Lower lobe of right lung (tissue), 2 donors: ENCODE measurements at regions not wholly inside any gene's neighbourhood (a gene's known extent, or its start where the extent isn't known, plus 50 kb on each side); places are given as distances from the start of the nearest gene placed in this dataset.
A peak's percentile ranks its signal among the peaks of the same experiment; 100 is the strongest.

Experiments
- ATAC-seq, 2 donors: fragments of 200-7000 bp; cut with Tn5 transposase; one replicate each; pipeline ENCODE4 v1.9.1; 2020 to 2022; ENCODE audit warnings: mild to moderate bottlenecking in 2 of 2, moderate library complexity in 2 of 2
- DNase-seq: peaks from one replicate; pipeline ENCODE4 v3.0.0-alpha.2; 2020
- H3K27ac ChIP-seq: fragments of 200-600 bp; one replicate; pipeline ENCODE4 v1.8.0; 2022
- H3K27me3 ChIP-seq: fragments of 200-600 bp; one replicate; pipeline ENCODE4 v1.8.0; 2022; ENCODE audit warnings: low read depth
- H3K36me3 ChIP-seq: fragments of 200-600 bp; one replicate; pipeline ENCODE4 v1.8.0; 2022; ENCODE audit warnings: mild to moderate bottlenecking
- H3K4me1 ChIP-seq: fragments of 200-600 bp; one replicate; pipeline ENCODE4 v1.8.0; 2022
- H3K4me3 ChIP-seq: fragments of 200-600 bp; one replicate; pipeline ENCODE4 v1.8.0; 2022; ENCODE audit warnings: mild to moderate bottlenecking
- H3K9me3 ChIP-seq: fragments of 200-600 bp; one replicate; pipeline ENCODE4 v1.8.0; 2022
- intact Hi-C: fragments of 100-400 bp; cut with DNase I; formaldehyde crosslinking; loops from one replicate; pipeline ENCODE4 v1.11.0; 2022
- TF ChIP-seq, protein P1 (sequence below): fragments of 200-600 bp; IDR thresholded peaks from one replicate; pipeline ENCODE4 v1.8.0; 2022; ENCODE audit warnings: antibody characterized with exemption, mild to moderate bottlenecking
- donor health status: DM: no; HTN: yes; CAD: no; lungs with severe emphysema.

DNA sequence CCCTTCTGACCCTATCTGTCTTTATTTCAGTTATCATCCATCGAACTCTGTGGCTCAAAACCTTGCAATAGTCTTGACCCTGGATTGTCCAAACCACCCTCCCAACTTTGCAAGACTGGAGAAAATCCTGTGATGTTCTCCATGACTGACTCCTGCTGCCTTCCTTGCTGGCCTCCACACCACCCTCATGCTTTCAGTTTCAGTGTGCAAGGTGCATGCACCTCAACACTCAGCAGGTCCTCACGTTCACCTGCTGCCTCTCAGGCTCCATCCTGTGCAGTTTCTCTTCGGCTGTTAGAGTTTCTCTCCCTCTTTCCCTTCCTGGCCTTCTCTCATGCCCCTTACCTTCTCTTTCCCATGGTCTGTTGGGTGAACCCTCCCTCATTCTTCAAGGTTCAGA lies 59.4 kb upstream of the ASIC2 start:
- no peaks in the 10 kb centered on the region for H3K36me3 ChIP-seq
- H3K27ac ChIP-seq = no peak overlapping the region
- no peak for DNase-seq
- TF ChIP-seq, protein P1, sequence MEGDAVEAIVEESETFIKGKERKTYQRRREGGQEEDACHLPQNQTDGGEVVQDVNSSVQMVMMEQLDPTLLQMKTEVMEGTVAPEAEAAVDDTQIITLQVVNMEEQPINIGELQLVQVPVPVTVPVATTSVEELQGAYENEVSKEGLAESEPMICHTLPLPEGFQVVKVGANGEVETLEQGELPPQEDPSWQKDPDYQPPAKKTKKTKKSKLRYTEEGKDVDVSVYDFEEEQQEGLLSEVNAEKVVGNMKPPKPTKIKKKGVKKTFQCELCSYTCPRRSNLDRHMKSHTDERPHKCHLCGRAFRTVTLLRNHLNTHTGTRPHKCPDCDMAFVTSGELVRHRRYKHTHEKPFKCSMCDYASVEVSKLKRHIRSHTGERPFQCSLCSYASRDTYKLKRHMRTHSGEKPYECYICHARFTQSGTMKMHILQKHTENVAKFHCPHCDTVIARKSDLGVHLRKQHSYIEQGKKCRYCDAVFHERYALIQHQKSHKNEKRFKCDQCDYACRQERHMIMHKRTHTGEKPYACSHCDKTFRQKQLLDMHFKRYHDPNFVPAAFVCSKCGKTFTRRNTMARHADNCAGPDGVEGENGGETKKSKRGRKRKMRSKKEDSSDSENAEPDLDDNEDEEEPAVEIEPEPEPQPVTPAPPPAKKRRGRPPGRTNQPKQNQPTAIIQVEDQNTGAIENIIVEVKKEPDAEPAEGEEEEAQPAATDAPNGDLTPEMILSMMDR = no peak
- no peaks in the 10 kb centered on the region for H3K4me1 ChIP-seq
- intact Hi-C loops = no loop called here
- no peaks in the 10 kb centered on the region for H3K27me3 ChIP-seq
- no peak for ATAC-seq
- no peak overlapping the region for H3K4me3 ChIP-seq
- H3K9me3 ChIP-seq = no peaks in the 10 kb centered on the region

DNA sequence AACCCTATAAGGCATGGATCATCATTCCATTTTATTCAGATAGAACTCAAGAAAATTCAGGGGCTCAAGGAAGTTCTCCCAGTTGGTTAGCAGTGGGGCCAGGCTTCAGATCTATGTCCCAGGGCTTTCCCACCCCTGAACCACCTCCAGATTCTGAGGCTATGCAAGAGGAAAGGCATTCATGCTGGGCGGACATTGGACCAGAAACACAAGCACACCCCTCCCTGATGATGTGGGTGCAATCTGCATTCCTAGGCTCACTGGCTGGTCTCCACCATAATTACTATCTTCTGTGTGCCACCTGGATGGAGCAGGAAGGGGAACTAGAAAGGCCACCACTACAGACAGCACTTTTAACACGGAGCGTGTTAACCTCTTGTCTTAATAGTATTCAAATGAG lies 63.2 kb upstream of the ASIC2 start:
- no peaks in the 10 kb centered on the region for H3K36me3 ChIP-seq
- H3K9me3 ChIP-seq = no peaks in the 10 kb centered on the region
- H3K4me3 ChIP-seq = no peak overlapping the region
- TF ChIP-seq, protein P1 = no peak
- no peak overlapping the region for H3K27ac ChIP-seq
- no peaks in the 10 kb centered on the region for H3K4me1 ChIP-seq
- DNase-seq (no peak), ATAC-seq (no peak)
- intact Hi-C loops = no loop called here
- peaks cover 4% of the 10 kb centered on the region for H3K27me3 ChIP-seq

DNA sequence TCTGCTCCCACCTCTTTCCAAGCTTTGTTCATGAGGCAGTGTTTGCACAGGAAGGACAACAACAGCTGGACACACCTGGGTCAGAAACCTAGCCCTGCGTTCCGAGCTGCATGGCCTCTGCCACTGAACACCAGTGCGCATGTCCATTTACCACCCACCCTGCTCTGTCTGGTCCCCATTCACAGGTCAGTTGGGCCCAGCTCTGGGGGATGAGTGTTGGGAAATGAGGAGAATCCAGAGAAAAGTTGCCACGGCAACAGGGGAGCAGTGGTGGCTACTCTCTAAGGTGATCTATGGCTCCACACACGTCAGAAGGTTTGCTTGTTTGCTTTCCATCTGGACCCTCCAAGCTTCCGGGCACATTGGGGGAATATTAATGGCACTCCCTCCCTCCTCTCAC lies 70.4 kb upstream of the ASIC2 start:
- Histone ChIP-seq H3K27ac (no peak overlapping the region), H3K36me3 (no peaks in the 10 kb centered on the region), H3K27me3 (peaks cover 4% of the 10 kb centered on the region), H3K4me3 (no peak overlapping the region), H3K4me1 (peaks cover 6% of the 10 kb centered on the region), H3K9me3 (no peaks in the 10 kb centered on the region)
- intact Hi-C loops = no loop called here
- TF ChIP-seq, protein P1 = no peak
- ATAC-seq (no peak), DNase-seq (no peak)

DNA sequence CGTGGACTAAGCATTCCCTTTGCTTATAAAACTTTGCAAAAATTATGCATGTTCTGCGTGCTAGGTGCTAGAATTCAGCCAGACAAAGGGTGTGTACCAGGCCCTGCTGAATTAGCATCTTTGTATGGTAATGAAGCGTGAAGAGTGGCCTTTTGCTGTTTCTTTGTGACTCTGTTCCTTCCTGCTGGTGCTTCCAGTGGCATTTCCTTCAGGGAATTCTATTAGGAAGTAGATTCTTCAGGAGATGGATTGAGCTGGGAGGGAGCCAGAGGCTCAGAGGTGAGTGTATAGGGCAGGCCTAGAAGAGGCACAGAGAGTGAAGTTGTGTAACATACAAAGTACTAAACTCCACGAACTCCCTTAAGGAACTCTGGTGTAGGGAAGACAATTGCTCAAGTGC lies 73.9 kb upstream of the ASIC2 start:
- DNase-seq (no peak), ATAC-seq (peak in 1 of 2 donors; percentile 30)
- Histone ChIP-seq H3K4me1 (peaks cover 6% of the 10 kb centered on the region), H3K27ac (no peak overlapping the region), H3K4me3 (no peak overlapping the region), H3K36me3 (no peaks in the 10 kb centered on the region), H3K9me3 (no peaks in the 10 kb centered on the region), H3K27me3 (no peaks in the 10 kb centered on the region)
- TF ChIP-seq, protein P1 = no peak
- intact Hi-C loops = no loop called here

DNA sequence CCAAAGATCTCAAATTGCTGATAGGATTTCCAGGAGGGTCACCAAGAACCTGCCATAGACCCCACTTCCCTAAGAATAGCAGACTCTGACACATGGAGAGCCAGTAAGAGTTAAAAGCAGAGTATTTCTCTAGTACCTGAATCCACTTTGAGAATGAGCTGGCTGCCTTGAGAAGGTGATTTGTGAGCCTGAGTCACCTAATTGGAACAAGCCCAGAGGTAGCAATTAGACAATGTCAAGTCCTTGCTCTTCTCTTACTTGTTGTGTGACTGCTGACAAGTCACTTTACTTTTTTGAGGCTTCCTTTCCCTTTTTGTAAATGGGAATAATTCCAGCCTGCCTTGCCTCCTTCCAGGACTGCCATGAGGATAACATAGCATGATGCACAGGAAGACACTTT lies 76.1 kb upstream of the ASIC2 start:
- H3K4me3 ChIP-seq = no peak overlapping the region
- peaks cover 6% of the 10 kb centered on the region for H3K4me1 ChIP-seq
- intact Hi-C loops = no loop called here
- no peaks in the 10 kb centered on the region for H3K27me3 ChIP-seq
- TF ChIP-seq, protein P1 = no peak
- no peaks in the 10 kb centered on the region for H3K36me3 ChIP-seq
- no peak for ATAC-seq
- no peak for DNase-seq
- no peaks in the 10 kb centered on the region for H3K9me3 ChIP-seq
- H3K27ac ChIP-seq = no peak overlapping the region

DNA sequence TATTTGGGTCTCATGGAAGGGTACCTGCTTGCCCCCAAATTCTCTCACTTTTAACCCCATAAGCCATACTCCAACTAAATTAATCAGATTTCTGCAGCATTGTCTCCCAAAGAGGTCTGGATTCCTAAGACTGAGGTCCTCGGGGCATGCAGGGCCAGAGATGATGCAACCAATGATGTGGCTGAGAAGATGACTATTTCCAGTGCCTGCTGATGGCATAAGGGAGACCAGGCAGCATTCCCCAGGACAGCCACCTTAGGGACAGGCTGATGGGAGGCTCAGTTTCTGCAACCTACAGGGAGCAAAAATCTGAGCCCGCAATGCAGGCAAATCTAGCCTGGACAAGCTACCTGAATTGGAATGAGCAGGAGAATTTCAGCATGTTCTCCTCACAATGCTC lies 76.8 kb upstream of the ASIC2 start:
- no peaks in the 10 kb centered on the region for H3K36me3 ChIP-seq
- ATAC-seq = no peak
- peaks cover 6% of the 10 kb centered on the region for H3K4me1 ChIP-seq
- H3K9me3 ChIP-seq = no peaks in the 10 kb centered on the region
- TF ChIP-seq, protein P1 = no peak
- no peak overlapping the region for H3K27ac ChIP-seq
- H3K27me3 ChIP-seq = no peaks in the 10 kb centered on the region
- no peak for DNase-seq
- H3K4me3 ChIP-seq = no peak overlapping the region
- intact Hi-C loops = no loop called here
